CD4-positive, alpha-beta T cell (primary cell): ENCODE measurements at regions not wholly inside any gene's neighbourhood (a gene's known extent, or its start where the extent isn't known, plus 50 kb on each side); places are given as distances from the start of the nearest gene placed in this dataset.
"Not testable (repeated sequence)": the region's sequence is repeated elsewhere in the genome, so short reads cannot be mapped to it uniquely, and the experiment has no call there.

Experiments
- ATAC-seq: fragments of 200-7000 bp; cut with Tn5 transposase; one replicate; pipeline ENCODE4 v1.10.0; 2022; ENCODE audit warnings: mild to moderate bottlenecking; ENCODE audit not compliant: poor library complexity
- CTCF ChIA-PET: fragments of 350-600 bp; sonication (Branson Sonifier 250); formaldehyde crosslinking; loops from one replicate; lab custom pipeline; 2021; ENCODE audit warnings: antibody characterized with exemption, inconsistent platforms; lab: Charles Lee
- POLR2A ChIA-PET: fragments of 350-600 bp; sonication (Branson Sonifier 250); formaldehyde crosslinking; loops from one replicate; lab custom pipeline; 2021; ENCODE audit warnings: antibody characterized with exemption, inconsistent platforms; lab: Charles Lee
- DNase-seq, 14 experiments: peaks; one replicate each; pipeline ENCODE4 v3.0.0-alpha.2; 2013 to 2020; ENCODE audit warnings: mixed read lengths in 2 of 14
- H3K27ac ChIP-seq, 2 donors: one replicate each; pipeline versions ENCODE4 v1.5.1 to v1.7.0; 2013; ENCODE audit warnings: low read length in 2 of 2, low read depth in 1 of 2, mild to moderate bottlenecking in 1 of 2
- H3K27me3 ChIP-seq, 2 experiments: 1 replicate in 1 of 2; 2 replicates in 1 of 2; pipeline versions ENCODE4 v1.6.1 to v1.7.0; 2013; ENCODE audit warnings: low read length in 2 of 2, control low read depth in 1 of 2, mild to moderate bottlenecking in 1 of 2, moderate library complexity in 1 of 2; ENCODE audit not compliant: insufficient read depth in 2 of 2, control insufficient read depth in 1 of 2
- H3K36me3 ChIP-seq: one replicate; pipeline ENCODE4 v1.6.1; 2013; ENCODE audit warnings: low read length, control low read depth; ENCODE audit not compliant: insufficient read depth
- H3K4me1 ChIP-seq: one replicate; pipeline ENCODE4 v1.6.1; 2013; ENCODE audit warnings: low read length, control low read depth; ENCODE audit not compliant: insufficient read depth
- H3K4me3 ChIP-seq: one replicate; pipeline ENCODE4 v1.5.1; 2013; ENCODE audit warnings: mild to moderate bottlenecking, low read length, moderate library complexity
- H3K9me3 ChIP-seq, 2 experiments: 1 replicate in 1 of 2; 2 replicates in 1 of 2; pipeline versions ENCODE4 v1.6.1 to v1.7.0; 2013; ENCODE audit warnings: low read length in 2 of 2, mild to moderate bottlenecking in 2 of 2, control low read depth in 1 of 2, moderate library complexity in 1 of 2; ENCODE audit not compliant: control insufficient read depth in 1 of 2, insufficient read depth in 1 of 2
- H3K27ac Mint-ChIP-seq: one replicate; pipeline ENCODE4 v1.8.0; 2020; ENCODE audit warnings: mixed read lengths
- H3K27me3 Mint-ChIP-seq: one replicate; pipeline ENCODE4 v1.8.0; 2021; ENCODE audit warnings: mixed read lengths
- H3K36me3 Mint-ChIP-seq: one replicate; pipeline ENCODE4 v1.8.0; 2021; ENCODE audit warnings: low read depth, mixed read lengths
- H3K4me1 Mint-ChIP-seq: one replicate; pipeline ENCODE4 v1.8.0; 2021; ENCODE audit warnings: low read depth, mixed read lengths
- H3K4me3 Mint-ChIP-seq: one replicate; pipeline ENCODE4 v1.8.0; 2020; ENCODE audit warnings: mild to moderate bottlenecking, mixed read lengths
- H3K9me3 Mint-ChIP-seq: one replicate; pipeline ENCODE4 v1.8.0; 2020; ENCODE audit warnings: mixed read lengths
- CTCF ChIP-seq: fragments of 200-600 bp; IDR thresholded peaks from one replicate; pipeline ENCODE4 v1.8.0; 2022; ENCODE audit warnings: antibody characterized with exemption, mild to moderate bottlenecking
- intact Hi-C, 2 experiments: fragments of 100-400 bp; cut with DNase I in 1 of 2; cut with micrococcal nuclease in 1 of 2; formaldehyde crosslinking; loops; one replicate each; pipeline versions ENCODE4 v1.15.1 to v1.9.0; 2023 to 2025; cut with DNase I, micrococcal nuclease

GRCh38 chr5:77859306-77859705 lies 83.2 kb upstream of the TBCA start:
- Histone ChIP-seq H3K27me3 (peaks cover 0 to 3% of the 10 kb centered on the region in 2 experiments), H3K4me3 (no peak overlapping the region), H3K36me3 (no peaks in the 10 kb centered on the region), H3K4me1 (no peaks in the 10 kb centered on the region), H3K9me3 (no peaks in the 10 kb centered on the region), H3K27ac (no peak overlapping the region)
- CTCF ChIA-PET, result no interaction called here
- H3K4me3 Mint-ChIP-seq, result no peak overlapping the region
- peaks cover 19% of the 10 kb centered on the region for H3K27me3 Mint-ChIP-seq
- POLR2A ChIA-PET, result no interaction called here
- no peaks in the 10 kb centered on the region for H3K36me3 Mint-ChIP-seq
- no peak overlapping the region for H3K27ac Mint-ChIP-seq
- intact Hi-C loops, result no loop called here
- no peaks in the 10 kb centered on the region for H3K9me3 Mint-ChIP-seq
- TF ChIP-seq CTCF, result no peak
- H3K4me1 Mint-ChIP-seq, result no peaks in the 10 kb centered on the region
- ATAC-seq, result no peak
- DNase-seq, result no peak

GRCh38 chr5:77858678-77859077 lies 82.5 kb upstream of the TBCA start:
- H3K27me3 ChIP-seq, DNase-seq, intact Hi-C loops, H3K4me1 ChIP-seq, POLR2A ChIA-PET, H3K27ac ChIP-seq, H3K36me3 Mint-ChIP-seq, H3K9me3 Mint-ChIP-seq, H3K4me1 Mint-ChIP-seq, H3K9me3 ChIP-seq, ATAC-seq, H3K36me3 ChIP-seq, H3K4me3 ChIP-seq, CTCF ChIA-PET, H3K4me3 Mint-ChIP-seq, H3K27ac Mint-ChIP-seq: not testable (repeated sequence)
- peaks cover 23% of the 10 kb centered on the region for H3K27me3 Mint-ChIP-seq

- peaks cover 0 to 13% of the 10 kb centered on the region in 2 experiments for H3K9me3 ChIP-seq
- POLR2A ChIA-PET, result no interaction called here
- H3K4me1 Mint-ChIP-seq, result peaks cover 25% of the 10 kb centered on the region
Measured at GRCh38 chr5:77855369-77855768, 79.2 kb upstream of the TBCA start.

More at GRCh38 chr5:77855369-77855768, 79.2 kb upstream of the TBCA start:
- H3K27me3 ChIP-seq, result peaks cover 23 to 30% of the 10 kb centered on the region in 2 experiments
- no peaks in the 10 kb centered on the region for H3K36me3 Mint-ChIP-seq
- intact Hi-C loops, result no loop called here
- DNase-seq (no peak), ATAC-seq (no peak)
- peaks cover 6% of the 10 kb centered on the region for H3K4me1 ChIP-seq
- CTCF ChIA-PET, result no interaction called here
- H3K9me3 Mint-ChIP-seq, result no peaks in the 10 kb centered on the region
- H3K27ac ChIP-seq, result no peak overlapping the region
- no peak overlapping the region for H3K4me3 Mint-ChIP-seq
- no peaks in the 10 kb centered on the region for H3K36me3 ChIP-seq
- H3K27ac Mint-ChIP-seq, result no peak overlapping the region
- H3K27me3 Mint-ChIP-seq, result peaks cover 51% of the 10 kb centered on the region
- no peak for TF ChIP-seq CTCF
- no peak overlapping the region for H3K4me3 ChIP-seq
